Activated CD4-positive, alpha-beta T cell treated with anti-CD3 and anti-CD28 coated beads, Interleukin-2, Interleukin-4, amounts not matched to agents 100 ng/mL and 50 ng/mL, durations not matched to agents 16 hours and 8 hours (primary cell): ENCODE measurements at regions not wholly inside any gene's neighbourhood (a gene's known extent, or its start where the extent isn't known, plus 50 kb on each side); places are given as distances from the start of the nearest gene placed in this dataset.

Experiments
- DNase-seq: peaks from one replicate; pipeline ENCODE4 v3.0.0-alpha.2; 2020; ENCODE audit warnings: low spot score

- DNase-seq: no peak
Observed at GRCh38 chr2:100627330-100628300, 64.8 kb downstream of the PDCL3 start.

GRCh38 chr2:100628506-100628905 lies 65.7 kb downstream of the PDCL3 start:
- DNase-seq: no peak

GRCh38 chr2:100629309-100629708 lies 66.5 kb downstream of the PDCL3 start:
- no peak for DNase-seq

GRCh38 chr2:100630473-100630977 lies 67.7 kb downstream of the PDCL3 start:
- DNase-seq: peak; percentile 71

- DNase-seq: no peak
Observed at GRCh38 chr2:100632037-100632436, 69.2 kb downstream of the PDCL3 start.

- no peak for DNase-seq
Observed at GRCh38 chr2:100632759-100633158, 70.0 kb downstream of the PDCL3 start.

- no peak for DNase-seq
Observed at GRCh38 chr2:100639588-100640390, 77.0 kb downstream of the PDCL3 start.

- no peak for DNase-seq
Observed at GRCh38 chr2:100640431-100641124, 77.8 kb downstream of the PDCL3 start.

- DNase-seq: no peak
Observed at GRCh38 chr2:100641125-100641435, 78.3 kb downstream of the PDCL3 start.

- no peak for DNase-seq
Observed at GRCh38 chr2:100642425-100642824, 79.6 kb downstream of the PDCL3 start.

- DNase-seq: no peak
Observed at GRCh38 chr2:100643467-100643866, 80.7 kb downstream of the PDCL3 start.

- DNase-seq: no peak
Observed at GRCh38 chr2:100643906-100644501, 81.2 kb downstream of the PDCL3 start.

GRCh38 chr2:100645695-100646429 lies 83.1 kb downstream of the PDCL3 start:
- no peak for DNase-seq

- no peak for DNase-seq
Observed at GRCh38 chr2:100647709-100648108, 84.9 kb downstream of the PDCL3 start.

GRCh38 chr2:100650151-100650550 lies 87.4 kb downstream of the PDCL3 start:
- DNase-seq: no peak

GRCh38 chr2:100653449-100654035 lies 90.7 kb downstream of the PDCL3 start:
- no peak for DNase-seq

- DNase-seq: no peak
Observed at GRCh38 chr2:100654611-100655010, 91.8 kb downstream of the PDCL3 start.

- no peak for DNase-seq
Observed at GRCh38 chr2:100655446-100655845, 92.7 kb downstream of the PDCL3 start.

GRCh38 chr2:100655936-100656534 lies 93.2 kb downstream of the PDCL3 start:
- no peak for DNase-seq

- no peak for DNase-seq
Observed at GRCh38 chr2:100658017-100658416, 95.2 kb downstream of the PDCL3 start.
